OCI-LY7 (cell line): ENCODE measurements at regions not wholly inside any gene's neighbourhood (a gene's known extent, or its start where the extent isn't known, plus 50 kb on each side); places are given as distances from the start of the nearest gene placed in this dataset.

Experiments
- CTCF ChIP-seq: fragments of 200-600 bp; sonication (generic); conservative IDR thresholded peaks from 2 replicates; pipeline ENCODE4 v1.5.1; 2014; ENCODE audit warnings: mild to moderate bottlenecking, antibody characterized with exemption, low read length, moderate library complexity, mixed read lengths
- EZH2phosphoT487 ChIP-seq: fragments of 200-600 bp; sonication (generic); IDR thresholded peaks from 2 replicates; pipeline ENCODE4 v1.6.1; 2018; ENCODE audit warnings: low read depth, borderline replicate concordance, mild to moderate bottlenecking, mixed run types, antibody characterized with exemption, low read length, moderate library complexity, mixed read lengths

- no peak for TF ChIP-seq CTCF
- no peak for TF ChIP-seq EZH2phosphoT487
Observed at GRCh38 chr9:71446473-71447411, 321.6 kb downstream of the CEMIP2 start.
